A673 (cell line): ENCODE measurements at regions not wholly inside any gene's neighbourhood (a gene's known extent, or its start where the extent isn't known, plus 50 kb on each side); places are given as distances from the start of the nearest gene placed in this dataset.
"Not testable (repeated sequence)": the region's sequence is repeated elsewhere in the genome, so short reads cannot be mapped to it uniquely, and the experiment has no call there.

ENCODE experiments used
- BruUV-seq: library from RNA; stranded (reverse); fragments of 400-500 nt; replicated peaks from 2 replicates; lab custom pipeline; 2021; lab: Mats Ljungman, UMichigan
- CTCF ChIA-PET: fragments of 300-600 bp; sonication (Branson Sonifier 250); formaldehyde crosslinking; loops from one replicate; lab custom pipeline; 2022; ENCODE audit warnings: antibody characterized with exemption; lab: Charles Lee
- POLR2A ChIA-PET: fragments of 300-600 bp; sonication (Branson Sonifier 250); formaldehyde crosslinking; loops from one replicate; lab custom pipeline; 2022; ENCODE audit warnings: antibody characterized with exemption; ENCODE audit not compliant: low non-redundant PET; lab: Charles Lee
- DNase-seq: peaks from one replicate; pipeline ENCODE4 v3.0.0-alpha.2; 2015; ENCODE audit warnings: low spot score
- H3K27ac ChIP-seq: fragments of 200-600 bp; sonication (generic); 2 replicates; pipeline ENCODE4 v1.5.1; 2016; ENCODE audit warnings: mixed run types, low read depth, mild to moderate bottlenecking, mixed read lengths, antibody characterized with exemption, low read length; ENCODE audit not compliant: poor library complexity, severe bottlenecking
- H3K27me3 ChIP-seq: fragments of 200-600 bp; sonication (generic); replicated peaks from 2 replicates; pipeline ENCODE4 v1.6.1; 2017; ENCODE audit warnings: mixed run types, low read depth, mild to moderate bottlenecking, mixed read lengths, antibody characterized with exemption, low read length; ENCODE audit not compliant: insufficient read depth, poor library complexity
- H3K36me3 ChIP-seq: fragments of 200-600 bp; sonication (generic); 2 replicates; pipeline ENCODE4 v1.6.1; 2016; ENCODE audit warnings: mixed run types, mild to moderate bottlenecking, mixed read lengths, antibody characterized with exemption, low read length; ENCODE audit not compliant: insufficient read depth, poor library complexity, severe bottlenecking
- H3K4me1 ChIP-seq: fragments of 200-600 bp; sonication (generic); 2 replicates; pipeline ENCODE4 v1.6.1; 2017; ENCODE audit warnings: mixed run types, mild to moderate bottlenecking, mixed read lengths, antibody characterized with exemption, low read length; ENCODE audit not compliant: insufficient read depth, poor library complexity, severe bottlenecking
- H3K4me3 ChIP-seq: fragments of 200-600 bp; sonication (generic); 2 replicates; pipeline ENCODE4 v1.5.1; 2016; ENCODE audit warnings: low read depth, mixed run types, mild to moderate bottlenecking, mixed read lengths, low read length; ENCODE audit not compliant: poor library complexity, severe bottlenecking
- H3K9me3 ChIP-seq: fragments of 200-600 bp; sonication (generic); 2 replicates; pipeline ENCODE4 v1.6.1; 2016; ENCODE audit warnings: mixed run types, low read depth, mild to moderate bottlenecking, mixed read lengths, antibody characterized with exemption, low read length; ENCODE audit not compliant: poor library complexity, severe bottlenecking
- CTCF ChIP-seq: fragments of 300-800, 200-600 bp; sonication (generic); conservative IDR thresholded peaks from 2 replicates; pipeline ENCODE4 v1.5.1; 2017; ENCODE audit warnings: low read depth, mild to moderate bottlenecking, antibody characterized with exemption, low read length, moderate library complexity, mixed read lengths
- EZH2 ChIP-seq: fragments of 200-600 bp; sonication (generic); IDR thresholded peaks from 2 replicates; pipeline ENCODE4 v1.6.1; 2017; ENCODE audit warnings: borderline replicate concordance, low read depth, mild to moderate bottlenecking, mixed read lengths, antibody characterized with exemption, low read length; ENCODE audit not compliant: poor library complexity, severe bottlenecking
- intact Hi-C: fragments of 100-400 bp; cut with micrococcal nuclease; formaldehyde crosslinking; loops from one replicate; pipeline ENCODE4 v1.10.0; 2022; ENCODE audit not compliant: unreplicated experiment

GRCh38 chr4:87720094-87720691, 70.1 kb downstream of the DMP1 start:
- no peak for TF ChIP-seq CTCF
- TF ChIP-seq EZH2: no peak
- CTCF ChIA-PET: no interaction called here
- intact Hi-C loops: no loop called here
- Histone ChIP-seq H3K27me3 (no peaks in the 10 kb centered on the region), H3K36me3 (no peaks in the 10 kb centered on the region), H3K4me1 (no peaks in the 10 kb centered on the region), H3K4me3 (no peak overlapping the region), H3K9me3 (no peaks in the 10 kb centered on the region), H3K27ac (no peak overlapping the region)
- BruUV-seq: no TSS peak
- DNase-seq: no peak
- POLR2A ChIA-PET: no interaction called here

- H3K4me1 ChIP-seq, H3K27ac ChIP-seq, H3K4me3 ChIP-seq, BruUV-seq, CTCF ChIA-PET, H3K9me3 ChIP-seq, POLR2A ChIA-PET, DNase-seq, intact Hi-C loops, H3K27me3 ChIP-seq, H3K36me3 ChIP-seq: not testable (repeated sequence)
Measured at GRCh38 chr4:87725287-87725686, 74.1 kb upstream of the IBSP start.

- Histone ChIP-seq H3K9me3 (no peaks in the 10 kb centered on the region), H3K27me3 (no peaks in the 10 kb centered on the region), H3K36me3 (no peaks in the 10 kb centered on the region), H3K4me1 (no peaks in the 10 kb centered on the region), H3K27ac (no peak overlapping the region), H3K4me3 (no peak overlapping the region)
- DNase-seq: no peak
- CTCF ChIA-PET: no interaction called here
- POLR2A ChIA-PET: no interaction called here
- no TSS peak for BruUV-seq
- TF ChIP-seq CTCF (no peak), EZH2 (no peak)
- intact Hi-C loops: no loop called here
Measured at GRCh38 chr4:87732033-87732765, 67.2 kb upstream of the IBSP start.
